ENCODE measurements at regions not wholly inside any gene's neighbourhood (a gene's known extent, or its start where the extent isn't known, plus 50 kb on each side); places are given as distances from the start of the nearest gene placed in this dataset.
A peak's percentile ranks its signal among the peaks of the same experiment; 100 is the strongest.
"Not testable (repeated sequence)": the region's sequence is repeated elsewhere in the genome, so short reads cannot be mapped to it uniquely, and the experiment has no call there.

- no peaks in the 10 kb centered on the region; the same call in 1 of the 2 replicates for H3K27me3 ChIP-seq (ENCODE audit: control insufficient read depth, insufficient read depth, low read length)
- H3K4me3 ChIP-seq (ENCODE audit: low read depth, low read length): no peak overlapping the region
- peak; percentile 40 for DNase-seq (ENCODE audit: low read depth)
- H3K36me3 ChIP-seq (ENCODE audit: control insufficient read depth, insufficient read depth, low read length): no peaks in the 10 kb centered on the region
- ChIA-PET POLR2A (no interaction called here), CTCF (interaction anchor here (0.6 to 1.2 kb wide), 2 partner anchors 28 to 35 kb away, joined by 3 read pairs; no protein-coding TSS in a partner anchor)
- no peak for TF ChIP-seq CTCF (IDR thresholded peaks at IDR 0.05; ENCODE audit: insufficient read depth, low read depth, low read length)
These were observed 301.7 kb downstream of the PAX3 start for GRCh38 chr2:221997100-221997499.

GRCh38 chr2:221994926-221995325, 303.9 kb downstream of the PAX3 start:
- H3K36me3 ChIP-seq (ENCODE audit: control insufficient read depth, insufficient read depth, low read length): no peaks in the 10 kb centered on the region
- H3K27me3 ChIP-seq (ENCODE audit: control insufficient read depth, insufficient read depth, low read length): no peaks in the 10 kb centered on the region; the same call in 1 of the 2 replicates
- TF ChIP-seq CTCF (IDR thresholded peaks at IDR 0.05; ENCODE audit: insufficient read depth, low read depth, low read length): no peak
- DNase-seq (ENCODE audit: low read depth): no peak
- CTCF ChIA-PET: no interaction called here
- POLR2A ChIA-PET: no interaction called here
- H3K4me3 ChIP-seq (ENCODE audit: low read depth, low read length): no peak overlapping the region

- H3K4me3 ChIP-seq (ENCODE audit: low read depth, low read length); DNase-seq (ENCODE audit: low read depth); H3K36me3 ChIP-seq (ENCODE audit: control insufficient read depth, insufficient read depth, low read length); POLR2A ChIA-PET; H3K27me3 ChIP-seq (ENCODE audit: control insufficient read depth, insufficient read depth, low read length); CTCF ChIA-PET: not testable (repeated sequence)
These were observed 314.4 kb downstream of the PAX3 start for GRCh38 chr2:221984376-221984775.

GRCh38 chr2:221981912-221982470, 316.8 kb downstream of the PAX3 start:
- no peaks in the 10 kb centered on the region for H3K36me3 ChIP-seq (ENCODE audit: control insufficient read depth, insufficient read depth, low read length)
- TF ChIP-seq CTCF (IDR thresholded peaks at IDR 0.05; ENCODE audit: insufficient read depth, low read depth, low read length): no peak
- no peaks in the 10 kb centered on the region; the same call in 1 of the 2 replicates for H3K27me3 ChIP-seq (ENCODE audit: control insufficient read depth, insufficient read depth, low read length)
- POLR2A ChIA-PET: no interaction called here
- CTCF ChIA-PET: interaction anchor here (1.1 kb wide), 1 partner anchor 12 kb away, joined by 4 read pairs; no protein-coding TSS in a partner anchor
- no peak for DNase-seq (ENCODE audit: low read depth)
- H3K4me3 ChIP-seq (ENCODE audit: low read depth, low read length): no peak overlapping the region

GRCh38 chr2:221975151-221975550, 323.6 kb downstream of the PAX3 start:
- Histone ChIP-seq H3K27me3 (ENCODE audit: control insufficient read depth, insufficient read depth, low read length) (peaks cover 2% of the 10 kb centered on the region; the same call in 1 of the 2 replicates), H3K4me3 (ENCODE audit: low read depth, low read length) (no peak overlapping the region), H3K36me3 (ENCODE audit: control insufficient read depth, insufficient read depth, low read length) (no peaks in the 10 kb centered on the region)
- TF ChIP-seq CTCF (IDR thresholded peaks at IDR 0.05; ENCODE audit: insufficient read depth, low read depth, low read length): no peak
- POLR2A ChIA-PET: no interaction called here
- CTCF ChIA-PET: no interaction called here
- DNase-seq (ENCODE audit: low read depth): no peak

GRCh38 chr2:221973902-221974301, 324.9 kb downstream of the PAX3 start:
- DNase-seq (ENCODE audit: low read depth): no peak
- no peak for TF ChIP-seq CTCF (IDR thresholded peaks at IDR 0.05; ENCODE audit: insufficient read depth, low read depth, low read length)
- ChIA-PET POLR2A (no interaction called here), CTCF (no interaction called here)
- H3K4me3 ChIP-seq (ENCODE audit: low read depth, low read length): no peak overlapping the region
- H3K27me3 ChIP-seq (ENCODE audit: control insufficient read depth, insufficient read depth, low read length): peaks cover 2% of the 10 kb centered on the region; the same call in 1 of the 2 replicates
- H3K36me3 ChIP-seq (ENCODE audit: control insufficient read depth, insufficient read depth, low read length): no peaks in the 10 kb centered on the region

All from BJ (cell line).